Head of caudate nucleus (tissue), 42 donors: ENCODE measurements at regions not wholly inside any gene's neighbourhood (a gene's known extent, or its start where the extent isn't known, plus 50 kb on each side); places are given as distances from the start of the nearest gene placed in this dataset.

Experiments used
- DNase-seq, 42 donors: peaks; one replicate each; pipeline versions ENCODE4 v3.0.0 to v3.0.0-alpha.2; 2020 to 2021; ENCODE audit warnings: mixed read lengths in 7 of 42
- intact Hi-C: fragments of 100-400 bp; cut with DNase I; formaldehyde crosslinking; loops from one replicate; pipeline ENCODE4 v1.15.0; 2022

DNA sequence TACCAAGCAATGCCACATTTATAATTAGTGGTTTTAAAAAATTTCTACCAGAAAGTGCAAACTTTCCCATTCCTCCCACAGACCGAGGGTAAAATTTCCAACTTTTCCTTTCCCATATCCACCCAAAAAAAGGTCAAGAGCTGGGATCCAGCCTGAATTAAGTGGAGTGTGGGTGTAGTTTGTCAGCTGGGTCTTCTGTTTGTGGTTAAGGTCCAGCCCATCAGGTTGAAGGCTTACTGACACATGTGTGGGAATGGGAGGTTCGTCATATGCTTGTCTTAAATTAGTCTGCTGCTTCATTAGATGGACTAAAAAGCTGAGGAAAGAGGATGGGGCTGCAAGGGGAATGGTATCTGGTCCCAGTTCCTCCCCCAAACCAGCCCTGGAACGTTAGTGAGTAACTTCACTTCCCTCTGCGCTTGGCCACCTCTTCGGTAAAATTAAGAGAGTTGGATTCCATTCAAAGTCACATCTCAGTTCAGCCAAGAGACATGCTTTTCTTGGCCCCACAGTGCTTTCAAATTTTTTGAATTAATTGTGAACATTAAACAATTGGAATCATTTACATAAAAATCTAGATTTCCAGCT is 59.0 kb upstream of the PLCL2 start:
- DNase-seq = no peak
- intact Hi-C loops = no loop called here

DNA sequence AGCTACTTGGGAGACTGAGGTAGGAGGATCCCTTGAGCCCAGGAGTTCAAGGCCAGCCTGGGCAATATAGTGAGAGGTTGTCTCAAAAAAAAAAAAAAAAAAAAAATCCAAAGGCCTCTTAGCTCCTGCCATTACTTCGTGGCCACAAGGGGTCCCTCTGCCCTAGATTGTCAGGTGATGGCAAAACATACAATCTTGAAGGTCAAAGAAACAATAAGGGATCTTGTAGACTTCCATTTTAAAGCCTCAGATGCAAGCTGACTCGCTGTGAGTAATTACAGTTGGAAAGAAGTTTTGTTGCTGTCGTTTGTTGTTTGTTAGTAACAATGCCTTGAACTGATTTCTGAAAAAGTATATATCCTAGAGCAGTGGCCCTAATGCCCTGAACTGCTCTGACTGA is 55.9 kb upstream of the PLCL2 start:
- intact Hi-C loops = no loop called here
- no peak for DNase-seq

DNA sequence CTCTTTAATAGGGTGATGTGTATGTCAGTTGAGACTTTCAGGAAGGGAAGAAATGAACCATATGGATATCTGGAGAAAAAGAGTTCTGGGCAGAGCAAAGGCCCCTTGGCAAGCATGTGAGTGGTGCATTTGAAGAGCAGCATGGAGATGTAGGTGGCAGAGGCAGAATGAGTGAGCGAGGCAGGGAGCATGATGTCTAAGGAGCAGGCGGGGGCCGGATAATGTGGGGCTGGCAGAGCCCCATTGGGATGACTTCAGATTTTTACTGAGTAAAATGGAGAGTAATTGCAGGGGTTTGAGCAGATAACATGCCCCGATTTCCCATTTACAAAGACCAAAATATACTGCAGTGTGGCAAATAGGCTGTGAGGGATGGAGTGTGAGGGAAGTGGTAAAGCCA is 52.9 kb upstream of the PLCL2 start:
- intact Hi-C loops = no loop called here
- peak in 23 of 42 donors; percentile 24 to 79 (median 42) for DNase-seq

DNA sequence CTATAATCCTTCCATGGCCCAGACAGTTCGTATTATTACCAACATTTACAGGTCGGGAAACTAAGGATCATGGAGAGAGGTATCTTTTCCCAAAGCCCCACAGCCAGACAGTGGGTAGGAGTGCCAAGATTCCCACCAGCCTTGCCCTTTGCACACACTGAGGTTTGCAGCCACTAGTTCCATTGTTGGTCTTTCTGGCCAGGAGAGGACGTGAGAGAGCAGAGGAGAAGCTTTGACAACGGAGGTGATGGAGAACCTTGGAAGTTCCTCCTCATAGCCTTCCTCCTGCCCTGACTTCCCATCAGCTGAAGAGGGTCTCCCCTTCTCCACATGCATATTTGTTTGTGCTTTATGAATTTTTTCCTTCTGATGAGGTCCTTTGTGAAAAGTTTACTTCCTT is 50.5 kb upstream of the PLCL2 start:
- DNase-seq = no peak
- intact Hi-C loops = no loop called here

DNA sequence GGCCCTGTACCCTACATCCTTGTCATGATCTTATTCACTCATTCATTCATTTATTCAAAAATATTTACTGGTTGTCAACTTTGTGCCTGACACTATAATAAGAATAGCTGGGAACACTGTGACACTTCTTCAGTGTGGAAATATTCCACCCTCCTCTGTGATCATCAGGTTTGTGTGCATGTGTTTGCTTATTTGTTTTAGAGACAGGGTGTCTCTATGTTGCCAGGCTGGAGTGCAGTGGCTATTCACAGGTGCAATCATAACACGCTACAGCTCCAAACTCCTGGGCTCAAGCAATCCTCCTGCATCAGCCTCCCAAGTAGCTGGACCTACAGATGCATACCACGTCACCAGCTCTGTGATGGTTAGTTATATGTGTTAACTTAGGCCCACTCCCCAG is 50.0 kb upstream of the PLCL2 start:
- intact Hi-C loops = no loop called here
- DNase-seq = no peak
